HG02885 (cell line): ENCODE measurements at regions not wholly inside any gene's neighbourhood (a gene's known extent, or its start where the extent isn't known, plus 50 kb on each side); places are given as distances from the start of the nearest gene placed in this dataset.

Experiments used
- ATAC-seq: cut with Tn5 transposase; IDR thresholded peaks from one replicate; pipeline ENCODE4 v1.9.1; 2021; ENCODE audit warnings: mild to moderate bottlenecking; ENCODE audit not compliant: unreplicated experiment, poor library complexity

- no peak for ATAC-seq
Observed at GRCh38 chr10:44203535-44203934, 181.4 kb downstream of the CXCL12 start.

- no peak for ATAC-seq
Observed at GRCh38 chr10:44202952-44203351, 181.9 kb downstream of the CXCL12 start.

- ATAC-seq: no peak
Observed at GRCh38 chr10:44201656-44202055, 183.2 kb downstream of the CXCL12 start.

- no peak for ATAC-seq
Observed at GRCh38 chr10:44201011-44201410, 183.9 kb downstream of the CXCL12 start.

GRCh38 chr10:44199991-44200655, 184.8 kb downstream of the CXCL12 start:
- ATAC-seq: no peak

GRCh38 chr10:44199267-44199666, 185.6 kb downstream of the CXCL12 start:
- ATAC-seq: no peak

GRCh38 chr10:44198780-44199097, 186.2 kb downstream of the CXCL12 start:
- ATAC-seq: no peak

GRCh38 chr10:44198096-44198779, 186.7 kb downstream of the CXCL12 start:
- no peak for ATAC-seq

- ATAC-seq: no peak
Observed at GRCh38 chr10:44197646-44198045, 187.3 kb downstream of the CXCL12 start.

- no peak for ATAC-seq
Observed at GRCh38 chr10:44196336-44196735, 188.6 kb downstream of the CXCL12 start.

- no peak for ATAC-seq
Observed at GRCh38 chr10:44196008-44196320, 188.9 kb downstream of the CXCL12 start.

- no peak for ATAC-seq
Observed at GRCh38 chr10:44195112-44196007, 189.5 kb downstream of the CXCL12 start.

- no peak for ATAC-seq
Observed at GRCh38 chr10:44194435-44194834, 190.5 kb downstream of the CXCL12 start.

- ATAC-seq: no peak
Observed at GRCh38 chr10:44193567-44194220, 191.2 kb downstream of the CXCL12 start.

- ATAC-seq: no peak
Observed at GRCh38 chr10:44193166-44193565, 191.7 kb downstream of the CXCL12 start.

- no peak for ATAC-seq
Observed at GRCh38 chr10:44192435-44192834, 192.5 kb downstream of the CXCL12 start.

- no peak for ATAC-seq
Observed at GRCh38 chr10:44190541-44190940, 194.4 kb downstream of the CXCL12 start.

- ATAC-seq: no peak
Observed at GRCh38 chr10:44186821-44187220, 198.1 kb downstream of the CXCL12 start.

GRCh38 chr10:44186150-44186549, 198.7 kb downstream of the CXCL12 start:
- no peak for ATAC-seq

GRCh38 chr10:44185315-44185666, 199.6 kb downstream of the CXCL12 start:
- ATAC-seq: no peak
